GM23338 (cell line): ENCODE measurements at regions not wholly inside any gene's neighbourhood (a gene's known extent, or its start where the extent isn't known, plus 50 kb on each side); places are given as distances from the start of the nearest gene placed in this dataset.

Source experiments
- ATAC-seq: fragments of 200-7000 bp; cut with Tn5 transposase; 3 replicates; pipeline ENCODE4 v1.9.1; 2020
- DNase-seq: peaks from one replicate; pipeline ENCODE4 v3.0.0-alpha.2; 2015; ENCODE audit warnings: low spot score
- H2AFZ ChIP-seq: fragments of 200-600 bp; sonication (generic); 2 replicates; pipeline ENCODE4 v1.8.0; 2016; ENCODE audit warnings: antibody characterized with exemption, mild to moderate bottlenecking, moderate library complexity
- H3F3A ChIP-seq: fragments of 200-600 bp; sonication (generic); replicated peaks from 2 replicates; pipeline ENCODE4 v1.8.0; 2017; ENCODE audit warnings: antibody characterized with exemption, mixed run types, low read depth
- H3K27ac ChIP-seq: fragments of 200-600 bp; sonication (generic); 2 replicates; pipeline ENCODE4 v1.6.1; 2016; ENCODE audit warnings: low read depth
- H3K27me3 ChIP-seq: fragments of 200-600 bp; sonication (generic); 2 replicates; pipeline ENCODE4 v1.8.0; 2016; ENCODE audit warnings: mild to moderate bottlenecking, mixed run types, moderate library complexity; ENCODE audit not compliant: insufficient read depth
- H3K36me3 ChIP-seq: fragments of 200-600 bp; sonication (generic); 2 replicates; pipeline ENCODE4 v1.8.0; 2016; ENCODE audit warnings: mild to moderate bottlenecking; ENCODE audit not compliant: insufficient read depth
- H3K4me1 ChIP-seq: fragments of 200-600 bp; sonication (generic); 2 replicates; pipeline ENCODE4 v1.8.0; 2016; ENCODE audit warnings: mild to moderate bottlenecking, moderate library complexity; ENCODE audit not compliant: insufficient read depth
- H3K4me2 ChIP-seq: fragments of 200-600 bp; sonication (generic); 2 replicates; pipeline ENCODE4 v1.7.1; 2017; ENCODE audit warnings: mixed run types
- H3K4me3 ChIP-seq: fragments of 200-600 bp; sonication (generic); 2 replicates; pipeline ENCODE4 v1.6.1; 2016; ENCODE audit warnings: mixed run types
- H3K79me2 ChIP-seq: fragments of 200-600 bp; sonication (generic); replicated peaks from 2 replicates; pipeline ENCODE4 v1.8.0; 2017; ENCODE audit warnings: mild to moderate bottlenecking; ENCODE audit not compliant: insufficient read depth
- H3K9me2 ChIP-seq: fragments of 200-600 bp; sonication (generic); 2 replicates; pipeline ENCODE4 v1.8.0; 2017; ENCODE audit not compliant: insufficient read depth
- H4K20me1 ChIP-seq: fragments of 200-600 bp; sonication (generic); replicated peaks from 2 replicates; pipeline ENCODE4 v1.8.0; 2017; ENCODE audit warnings: mild to moderate bottlenecking; ENCODE audit not compliant: insufficient read depth
- H3K27ac Mint-ChIP-seq: 2 replicates; pipeline ENCODE4 v1.8.0; 2020; ENCODE audit warnings: inconsistent platforms, mild to moderate bottlenecking, moderate library complexity, mixed read lengths
- H3K27me3 Mint-ChIP-seq: 3 replicates; pipeline ENCODE4 v1.8.0; 2022; ENCODE audit warnings: low read depth, mild to moderate bottlenecking, moderate library complexity, mixed read lengths, inconsistent platforms; ENCODE audit not compliant: insufficient read depth, poor library complexity
- H3K36me3 Mint-ChIP-seq: 3 replicates; pipeline ENCODE4 v1.8.0; 2021; ENCODE audit warnings: low read depth, mild to moderate bottlenecking, inconsistent platforms, moderate library complexity, mixed read lengths
- H3K4me1 Mint-ChIP-seq: 3 replicates; pipeline ENCODE4 v1.8.0; 2020; ENCODE audit warnings: mild to moderate bottlenecking, inconsistent platforms, mixed read lengths
- H3K4me3 Mint-ChIP-seq: 3 replicates; pipeline ENCODE4 v1.8.0; 2021; ENCODE audit warnings: moderate library complexity, mild to moderate bottlenecking, inconsistent platforms, mixed read lengths
- H3K9me3 Mint-ChIP-seq: 3 replicates; pipeline ENCODE4 v1.8.0; 2020; ENCODE audit warnings: moderate library complexity, mild to moderate bottlenecking, inconsistent platforms, mixed read lengths
- CREB1 ChIP-seq: fragments of 250-450 bp; sonication (Bioruptor Pico); IDR thresholded peaks from 2 replicates; pipeline ENCODE4 v1.5.0; 2020; ENCODE audit warnings: low read depth, mild to moderate bottlenecking, moderate library complexity
- CTCF ChIP-seq, 2 experiments: fragments of 200-600 bp in 1 of 2; sonication (generic) in 1 of 2; conservative IDR thresholded peaks; 2 replicates each; pipeline versions ENCODE4 v1.5.1 to v1.6.1; 2016 to 2017; ENCODE audit warnings: antibody characterized with exemption in 2 of 2, low read depth in 2 of 2, mild to moderate bottlenecking in 2 of 2, moderate library complexity in 1 of 2
- ETS1 ChIP-seq: IDR thresholded peaks from 2 replicates; pipeline ENCODE4 v1.6.1; 2016; ENCODE audit warnings: antibody characterized with exemption
- EZH2 ChIP-seq: fragments of 200-600 bp; sonication (generic); IDR thresholded peaks from one replicate; pipeline ENCODE4 v1.8.0; 2017; ENCODE audit warnings: antibody characterized with exemption, mild to moderate bottlenecking, low read depth; ENCODE audit not compliant: unreplicated experiment
- EZH2phosphoT487 ChIP-seq: fragments of 200-600 bp; sonication (generic); IDR thresholded peaks from one replicate; pipeline ENCODE4 v1.8.1; 2018; ENCODE audit warnings: antibody characterized with exemption; ENCODE audit not compliant: unreplicated experiment
- JUNB ChIP-seq: IDR thresholded peaks from one replicate; pipeline ENCODE4 v1.6.1; 2016; ENCODE audit warnings: antibody characterized with exemption; ENCODE audit not compliant: unreplicated experiment
- NANOG ChIP-seq: IDR thresholded peaks from 2 replicates; pipeline ENCODE4 v1.6.1; 2016; ENCODE audit warnings: antibody characterized with exemption, borderline replicate concordance
- POLR2AphosphoS5 ChIP-seq: IDR thresholded peaks from 2 replicates; pipeline ENCODE4 v1.6.1; 2016; ENCODE audit warnings: antibody characterized with exemption, low read depth
- REST ChIP-seq: IDR thresholded peaks from one replicate; pipeline ENCODE4 v1.6.1; 2018; ENCODE audit warnings: antibody characterized with exemption; ENCODE audit not compliant: unreplicated experiment
- STAT1 ChIP-seq: IDR thresholded peaks from one replicate; pipeline ENCODE4 v1.6.1; 2016; ENCODE audit warnings: antibody characterized with exemption; ENCODE audit not compliant: unreplicated experiment
- ZNF114 ChIP-seq: fragments of 250-450 bp; sonication (Bioruptor Pico); IDR thresholded peaks from 2 replicates; pipeline ENCODE4 v1.5.0; 2020; ENCODE audit warnings: mild to moderate bottlenecking, moderate library complexity
- ZNF331 ChIP-seq: fragments of 250-450 bp; sonication (Bioruptor Pico); IDR thresholded peaks from 2 replicates; pipeline ENCODE4 v1.5.0; 2020; ENCODE audit warnings: low read depth, mild to moderate bottlenecking, moderate library complexity
- ZNF462 ChIP-seq: fragments of 250-450 bp; sonication (Bioruptor Pico); IDR thresholded peaks from 2 replicates; pipeline ENCODE4 v1.5.0; 2020; ENCODE audit warnings: mild to moderate bottlenecking, moderate library complexity

- Histone ChIP-seq H4K20me1 (no peaks in the 10 kb centered on the region), H3K4me2 (no peak overlapping the region), H3K27me3 (no peaks in the 10 kb centered on the region), H2AFZ (no peak overlapping the region), H3F3A (no peaks in the 10 kb centered on the region), H3K36me3 (no peaks in the 10 kb centered on the region), H3K4me3 (no peak overlapping the region), H3K79me2 (no peaks in the 10 kb centered on the region), H3K4me1 (peaks cover 11% of the 10 kb centered on the region), H3K9me2 (no peaks in the 10 kb centered on the region), H3K27ac (no peak overlapping the region)
- no peak for TF ChIP-seq ZNF462 (CRISPR knock-in tag)
- TF ChIP-seq ETS1: no peak
- TF ChIP-seq CREB1 (CRISPR knock-in tag): no peak
- TF ChIP-seq STAT1: no peak
- TF ChIP-seq ZNF331 (CRISPR knock-in tag): no peak
- no peak for TF ChIP-seq NANOG
- no peak for TF ChIP-seq CTCF (conservative IDR thresholded peaks at IDR 0.05; ENCODE audit: low read depth in 2 of 2)
- no peak for TF ChIP-seq EZH2
- no peak for TF ChIP-seq REST
- TF ChIP-seq ZNF114 (CRISPR knock-in tag): no peak
- no peak for TF ChIP-seq EZH2phosphoT487
- no peak for TF ChIP-seq JUNB
- no peak for TF ChIP-seq POLR2AphosphoS5
- no peak for DNase-seq
- ATAC-seq: no peak
- Mint-ChIP-seq H3K36me3 (no peaks in the 10 kb centered on the region), H3K27ac (no peak overlapping the region), H3K27me3 (no peaks in the 10 kb centered on the region), H3K4me3 (no peak overlapping the region), H3K4me1 (peaks cover 30% of the 10 kb centered on the region), H3K9me3 (no peaks in the 10 kb centered on the region)
These were observed 176.3 kb downstream of the C9orf152 start for GRCh38 chr9:110031511-110032173.
